ENCODE measurements at regions not wholly inside any gene's neighbourhood (a gene's known extent, or its start where the extent isn't known, plus 50 kb on each side); places are given as distances from the start of the nearest gene placed in this dataset.

DNA sequence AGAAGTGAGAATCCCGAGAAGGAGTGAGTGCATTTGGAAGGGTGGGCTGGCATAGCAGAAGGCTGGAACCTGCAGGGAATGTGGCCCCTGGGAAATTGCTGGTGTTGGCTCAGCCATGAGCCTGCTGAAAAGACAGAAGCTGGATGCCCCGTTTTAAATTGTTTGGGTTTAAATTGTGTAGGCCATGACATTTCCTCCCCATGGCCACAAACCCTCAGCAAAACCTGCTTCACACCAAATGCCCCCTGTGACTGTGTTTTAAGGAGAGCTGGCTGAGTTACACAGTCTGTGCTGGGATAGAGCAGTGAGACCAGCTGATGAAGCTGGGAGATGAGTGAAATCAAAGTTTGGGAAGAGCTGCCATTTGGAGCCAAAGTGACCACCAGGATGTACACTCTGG lies 216.3 kb upstream of the RGMA start (continued):
- TF ChIP-seq USF2 (IDR thresholded peaks at IDR 0.05; ENCODE audit: borderline replicate concordance, low read depth, low read length) (no peak), MXI1 (IDR thresholded peaks at IDR 0.05; ENCODE audit: low read depth, low read length) (no peak), EP300 (IDR thresholded peaks at IDR 0.05; ENCODE audit: borderline replicate concordance in 1 of 2, low read depth in 1 of 2, low read length in 1 of 2) (no peak), RAD21 (IDR thresholded peaks at IDR 0.05; ENCODE audit: low read length) (no peak)

DNA sequence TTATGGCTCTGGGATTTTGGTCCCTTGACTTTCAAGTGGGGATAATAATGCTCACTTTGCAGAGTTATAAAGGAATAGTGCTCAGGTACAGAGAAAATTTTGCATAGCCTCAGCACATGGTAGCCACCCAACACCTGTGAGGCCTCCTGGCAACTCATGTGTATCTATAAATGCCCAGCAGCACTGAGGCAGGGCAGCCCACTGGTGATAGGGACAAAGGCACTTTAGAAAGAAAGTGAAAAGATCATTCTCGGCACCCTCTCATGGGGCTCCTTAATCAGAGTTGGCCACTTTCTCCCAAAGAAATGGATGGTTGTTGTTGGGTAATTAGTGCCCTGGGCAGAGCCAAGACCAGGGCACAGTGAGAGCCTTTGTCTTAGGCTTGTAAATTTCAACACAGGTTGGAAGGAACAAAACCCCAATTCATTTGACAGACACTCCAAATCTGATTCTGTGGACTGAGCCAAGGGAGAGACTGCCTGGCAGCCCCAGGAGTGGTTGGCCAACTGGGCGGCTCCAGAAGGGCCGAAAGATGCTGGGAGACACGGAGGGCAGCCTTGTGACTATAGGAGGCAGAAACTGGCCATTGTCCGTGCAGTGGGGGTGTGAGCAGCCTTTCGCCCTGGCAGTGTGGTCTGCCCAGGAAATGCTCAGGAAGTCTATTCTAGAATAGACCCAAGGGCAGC lies 213.2 kb upstream of the RGMA start:
- no peaks in the 10 kb centered on the region for H3F3A ChIP-seq (replicated peaks; ENCODE audit: insufficient read depth)
- no peaks in the 10 kb centered on the region for H3K36me3 ChIP-seq (replicated peaks in 1 of 2; ENCODE audit: control insufficient read depth in 1 of 2, insufficient read depth in 2 of 2, low read length in 1 of 2)
- no peak overlapping the region for H2AFZ ChIP-seq (ENCODE audit: low read depth)
- H3K4me1 ChIP-seq (ENCODE audit: control insufficient read depth in 1 of 2, insufficient read depth in 2 of 2, low read depth in 1 of 2, low read length in 1 of 2), result no peaks in the 10 kb centered on the region
- TF ChIP-seq RXRA (IDR thresholded peaks at IDR 0.05; ENCODE audit: borderline replicate concordance, low read depth) (no peak), CHD2 (IDR thresholded peaks at IDR 0.05; ENCODE audit: low read length, partially characterized antibody) (no peak), TAF1 (IDR thresholded peaks at IDR 0.05; ENCODE audit: borderline replicate concordance, low read depth, low read length) (no peak)
- no peaks in the 10 kb centered on the region for H3K79me2 ChIP-seq (ENCODE audit: insufficient read depth)
- H3K9ac ChIP-seq, result no peak overlapping the region
- no peak overlapping the region for H3K27ac ChIP-seq (ENCODE audit: low read depth in 2 of 2, low read length in 1 of 2)
- no peaks in the 10 kb centered on the region for H3K9me2 ChIP-seq
- no peaks in the 10 kb centered on the region for H3K9me3 ChIP-seq
- DNase-seq, result no peak
- H3K4me2 ChIP-seq, result no peak overlapping the region
- WGBS (ENCODE audit: low lambda C conversion rate), result 21% methylated on average over 4 of the region's 6 CpGs
- ChIA-PET POLR2A (no interaction called here), CTCF (no interaction called here)
- no peak overlapping the region for H3K4me3 ChIP-seq (ENCODE audit: low read depth in 2 of 2, low read length in 1 of 2)
- no peaks in the 10 kb centered on the region for H4K20me1 ChIP-seq (ENCODE audit: insufficient read depth)
- H3K27me3 ChIP-seq (ENCODE audit: insufficient read depth), result no peaks in the 10 kb centered on the region

DNA sequence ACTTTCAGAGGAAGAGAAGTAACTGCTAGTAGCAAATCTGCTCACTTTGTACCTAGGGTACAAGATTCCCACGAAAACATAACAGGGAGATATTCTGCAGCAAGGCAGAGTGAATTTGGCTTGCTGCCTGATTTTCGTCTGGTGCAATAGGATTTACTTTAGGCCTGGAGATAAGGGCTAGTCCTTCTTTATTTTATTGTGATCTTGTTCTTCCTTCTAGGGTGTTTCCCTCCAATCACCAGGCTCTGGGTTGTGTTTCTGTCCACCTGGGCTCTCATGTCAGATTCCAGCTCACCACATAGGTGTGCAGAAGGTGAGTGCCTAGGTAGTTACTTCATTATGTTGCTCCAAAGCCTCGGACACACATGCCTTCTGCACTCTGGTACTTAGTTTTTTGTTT lies 211.8 kb upstream of the RGMA start:
- Histone ChIP-seq H3K27me3 (ENCODE audit: insufficient read depth) (no peaks in the 10 kb centered on the region), H3K4me2 (no peak overlapping the region), H3K36me3 (replicated peaks in 1 of 2; ENCODE audit: control insufficient read depth in 1 of 2, insufficient read depth in 2 of 2, low read length in 1 of 2) (no peaks in the 10 kb centered on the region), H3F3A (replicated peaks; ENCODE audit: insufficient read depth) (no peaks in the 10 kb centered on the region), H3K79me2 (ENCODE audit: insufficient read depth) (no peaks in the 10 kb centered on the region), H3K9ac (no peak overlapping the region), H3K4me3 (ENCODE audit: low read depth in 2 of 2, low read length in 1 of 2) (no peak overlapping the region), H2AFZ (ENCODE audit: low read depth) (no peak overlapping the region), H3K9me2 (no peaks in the 10 kb centered on the region), H3K9me3 (no peaks in the 10 kb centered on the region), H3K4me1 (ENCODE audit: control insufficient read depth in 1 of 2, insufficient read depth in 2 of 2, low read depth in 1 of 2, low read length in 1 of 2) (no peaks in the 10 kb centered on the region), H4K20me1 (ENCODE audit: insufficient read depth) (no peaks in the 10 kb centered on the region), H3K27ac (ENCODE audit: low read depth in 2 of 2, low read length in 1 of 2) (no peak overlapping the region)
- POLR2A ChIA-PET, result no interaction called here
- WGBS (ENCODE audit: low lambda C conversion rate), result 6% methylated on average over 3 of the region's 3 CpGs
- CTCF ChIA-PET, result no interaction called here
- no peak for DNase-seq
- TF ChIP-seq, protein P1, sequence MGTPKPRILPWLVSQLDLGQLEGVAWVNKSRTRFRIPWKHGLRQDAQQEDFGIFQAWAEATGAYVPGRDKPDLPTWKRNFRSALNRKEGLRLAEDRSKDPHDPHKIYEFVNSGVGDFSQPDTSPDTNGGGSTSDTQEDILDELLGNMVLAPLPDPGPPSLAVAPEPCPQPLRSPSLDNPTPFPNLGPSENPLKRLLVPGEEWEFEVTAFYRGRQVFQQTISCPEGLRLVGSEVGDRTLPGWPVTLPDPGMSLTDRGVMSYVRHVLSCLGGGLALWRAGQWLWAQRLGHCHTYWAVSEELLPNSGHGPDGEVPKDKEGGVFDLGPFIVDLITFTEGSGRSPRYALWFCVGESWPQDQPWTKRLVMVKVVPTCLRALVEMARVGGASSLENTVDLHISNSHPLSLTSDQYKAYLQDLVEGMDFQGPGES (IDR thresholded peaks at IDR 0.05; ENCODE audit: low read depth, low read length), result no peak
- TF ChIP-seq TCF12 (IDR thresholded peaks at IDR 0.05), result no peak
- no peak for TF ChIP-seq NFIC (IDR thresholded peaks at IDR 0.05; ENCODE audit: borderline replicate concordance)
- TF ChIP-seq TEAD4 (IDR thresholded peaks at IDR 0.05; ENCODE audit: borderline replicate concordance, insufficient read depth), result no peak
- TF ChIP-seq, protein P2, sequence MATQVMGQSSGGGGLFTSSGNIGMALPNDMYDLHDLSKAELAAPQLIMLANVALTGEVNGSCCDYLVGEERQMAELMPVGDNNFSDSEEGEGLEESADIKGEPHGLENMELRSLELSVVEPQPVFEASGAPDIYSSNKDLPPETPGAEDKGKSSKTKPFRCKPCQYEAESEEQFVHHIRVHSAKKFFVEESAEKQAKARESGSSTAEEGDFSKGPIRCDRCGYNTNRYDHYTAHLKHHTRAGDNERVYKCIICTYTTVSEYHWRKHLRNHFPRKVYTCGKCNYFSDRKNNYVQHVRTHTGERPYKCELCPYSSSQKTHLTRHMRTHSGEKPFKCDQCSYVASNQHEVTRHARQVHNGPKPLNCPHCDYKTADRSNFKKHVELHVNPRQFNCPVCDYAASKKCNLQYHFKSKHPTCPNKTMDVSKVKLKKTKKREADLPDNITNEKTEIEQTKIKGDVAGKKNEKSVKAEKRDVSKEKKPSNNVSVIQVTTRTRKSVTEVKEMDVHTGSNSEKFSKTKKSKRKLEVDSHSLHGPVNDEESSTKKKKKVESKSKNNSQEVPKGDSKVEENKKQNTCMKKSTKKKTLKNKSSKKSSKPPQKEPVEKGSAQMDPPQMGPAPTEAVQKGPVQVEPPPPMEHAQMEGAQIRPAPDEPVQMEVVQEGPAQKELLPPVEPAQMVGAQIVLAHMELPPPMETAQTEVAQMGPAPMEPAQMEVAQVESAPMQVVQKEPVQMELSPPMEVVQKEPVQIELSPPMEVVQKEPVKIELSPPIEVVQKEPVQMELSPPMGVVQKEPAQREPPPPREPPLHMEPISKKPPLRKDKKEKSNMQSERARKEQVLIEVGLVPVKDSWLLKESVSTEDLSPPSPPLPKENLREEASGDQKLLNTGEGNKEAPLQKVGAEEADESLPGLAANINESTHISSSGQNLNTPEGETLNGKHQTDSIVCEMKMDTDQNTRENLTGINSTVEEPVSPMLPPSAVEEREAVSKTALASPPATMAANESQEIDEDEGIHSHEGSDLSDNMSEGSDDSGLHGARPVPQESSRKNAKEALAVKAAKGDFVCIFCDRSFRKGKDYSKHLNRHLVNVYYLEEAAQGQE (IDR thresholded peaks at IDR 0.05; ENCODE audit: low read depth, low read length), result no peak
- TF ChIP-seq MXI1 (IDR thresholded peaks at IDR 0.05; ENCODE audit: low read depth, low read length), result no peak
- no peak for TF ChIP-seq TAF1 (IDR thresholded peaks at IDR 0.05; ENCODE audit: borderline replicate concordance, low read depth, low read length)
- TF ChIP-seq SIN3A (IDR thresholded peaks at IDR 0.05; ENCODE audit: borderline replicate concordance, low read depth, low read length), result no peak
- TF ChIP-seq RFX5 (IDR thresholded peaks at IDR 0.05; ENCODE audit: low read length), result no peak
- no peak for TF ChIP-seq RXRA (IDR thresholded peaks at IDR 0.05; ENCODE audit: borderline replicate concordance, low read depth)
- no peak for TF ChIP-seq EP300 (IDR thresholded peaks at IDR 0.05; ENCODE audit: borderline replicate concordance in 1 of 2, low read depth in 1 of 2, low read length in 1 of 2)
- TF ChIP-seq CTCF (IDR thresholded peaks at IDR 0.05), result no peak
- TF ChIP-seq FOXM1 (IDR thresholded peaks at IDR 0.05; ENCODE audit: low read depth), result no peak
- no peak for TF ChIP-seq EZH2phosphoT487 (IDR thresholded peaks at IDR 0.05; ENCODE audit: borderline replicate concordance, low read depth)

Measured in SK-N-SH (cell line).